ENCODE measurements at regions not wholly inside any gene's neighbourhood (a gene's known extent, or its start where the extent isn't known, plus 50 kb on each side); places are given as distances from the start of the nearest gene placed in this dataset.

- TF ChIP-seq POLR2A (IDR thresholded peaks at IDR 0.05) = no peak
- no peak for TF ChIP-seq CTCF (IDR thresholded peaks at IDR 0.05)
- no peaks in the 10 kb centered on the region for H3K36me3 ChIP-seq (ENCODE audit: low read depth, missing control alignments)
- intact Hi-C loops (cut with DNase I; ENCODE audit: low total_unique reads) = no loop called here
- no peaks in the 10 kb centered on the region for H3K9me3 ChIP-seq
- H3K27ac ChIP-seq = no peak overlapping the region
- H3K4me1 ChIP-seq = no peaks in the 10 kb centered on the region
- DNase-seq = no peak
- WGBS, 2 donors = 91 to 94% methylated on average over 3 of the region's 3 CpGs
- H3K27me3 ChIP-seq = no peaks in the 10 kb centered on the region
- H3K4me3 ChIP-seq = no peak overlapping the region
Measured at GRCh38 chr12:41819948-41820347, 324.7 kb downstream of the GXYLT1 start.

GRCh38 chr12:41804026-41804425 is 340.6 kb downstream of the GXYLT1 start:
- Histone ChIP-seq H3K4me3 (no peak overlapping the region), H3K9me3 (no peaks in the 10 kb centered on the region), H3K36me3 (ENCODE audit: low read depth, missing control alignments) (no peaks in the 10 kb centered on the region), H3K27ac (no peak overlapping the region), H3K27me3 (no peaks in the 10 kb centered on the region), H3K4me1 (peaks cover 6% of the 10 kb centered on the region)
- no peak for TF ChIP-seq POLR2A (IDR thresholded peaks at IDR 0.05)
- TF ChIP-seq CTCF (IDR thresholded peaks at IDR 0.05) = no peak
- DNase-seq = no peak
- intact Hi-C loops (cut with DNase I; ENCODE audit: low total_unique reads) = no loop called here
- 74 to 81% methylated on average over 2 of the region's 2 CpGs for WGBS, 2 donors

GRCh38 chr12:41802803-41803202 is 341.9 kb downstream of the GXYLT1 start:
- no peaks in the 10 kb centered on the region for H3K36me3 ChIP-seq (ENCODE audit: low read depth, missing control alignments)
- no peak overlapping the region for H3K4me3 ChIP-seq
- no peaks in the 10 kb centered on the region for H3K9me3 ChIP-seq
- no peak overlapping the region for H3K27ac ChIP-seq
- WGBS, 2 donors = 37 to 38% methylated on average over 2 of the region's 2 CpGs
- H3K4me1 ChIP-seq = peaks cover 6% of the 10 kb centered on the region
- H3K27me3 ChIP-seq = no peaks in the 10 kb centered on the region
- intact Hi-C loops (cut with DNase I; ENCODE audit: low total_unique reads) = no loop called here
- no peak for TF ChIP-seq POLR2A (IDR thresholded peaks at IDR 0.05)
- DNase-seq = no peak

DNA sequence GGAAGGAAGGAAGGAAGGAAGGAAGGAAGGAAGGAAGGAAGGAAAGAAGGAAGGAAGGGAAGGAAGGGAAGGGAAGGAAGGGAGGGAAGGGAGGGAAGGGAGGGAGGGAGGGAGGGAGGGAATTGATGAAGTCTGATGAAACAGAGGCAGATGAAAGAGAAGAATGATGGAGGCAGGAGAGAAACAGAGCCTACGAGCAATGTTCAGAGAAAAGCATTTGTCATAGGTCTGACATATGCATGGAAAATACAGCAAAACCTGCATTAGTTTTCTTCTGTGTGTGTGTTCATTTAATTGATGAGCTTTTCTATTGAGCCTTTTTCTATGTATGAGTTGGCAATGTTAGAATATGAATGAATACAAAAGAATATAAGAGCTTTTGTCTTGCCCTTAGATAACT is 343.4 kb downstream of the GXYLT1 start:
- no peaks in the 10 kb centered on the region for H3K36me3 ChIP-seq (ENCODE audit: low read depth, missing control alignments)
- no peak overlapping the region for H3K27ac ChIP-seq
- no peaks in the 10 kb centered on the region for H3K27me3 ChIP-seq
- H3K4me3 ChIP-seq = no peak overlapping the region
- WGBS, 2 donors = 80 to 88% methylated on average over 1 of the region's 1 CpG
- no peak for TF ChIP-seq POLR2A (IDR thresholded peaks at IDR 0.05)
- H3K4me1 ChIP-seq = peaks cover 6% of the 10 kb centered on the region
- intact Hi-C loops (cut with DNase I; ENCODE audit: low total_unique reads) = no loop called here
- H3K9me3 ChIP-seq = no peaks in the 10 kb centered on the region
- no peak for DNase-seq

DNA sequence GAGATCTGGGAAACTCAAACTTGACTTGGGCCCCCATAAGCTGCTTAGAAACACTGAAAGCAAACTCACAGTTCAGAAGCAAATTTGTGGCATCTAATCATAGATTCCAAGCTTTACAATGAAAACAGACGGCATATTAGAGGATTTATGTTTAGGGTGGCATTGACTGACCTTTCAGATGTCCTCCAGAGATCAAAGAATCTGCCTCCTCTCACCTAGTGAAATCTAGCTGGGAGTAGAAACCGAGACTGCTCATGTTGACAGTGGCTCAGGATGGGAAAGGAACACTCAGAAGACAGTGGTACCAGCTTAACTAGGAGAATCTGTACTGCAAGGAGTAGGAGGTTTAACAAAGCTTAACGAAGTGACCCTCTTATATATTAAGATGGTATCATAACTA is 345.0 kb downstream of the GXYLT1 start:
- no peak overlapping the region for H3K4me3 ChIP-seq

More for the DNA sequence above, 345.0 kb downstream of the GXYLT1 start:
- no peak for TF ChIP-seq CTCF (IDR thresholded peaks at IDR 0.05)
- TF ChIP-seq POLR2A (IDR thresholded peaks at IDR 0.05) = no peak
- Histone ChIP-seq H3K9me3 (no peaks in the 10 kb centered on the region), H3K27me3 (no peaks in the 10 kb centered on the region), H3K27ac (no peak overlapping the region), H3K36me3 (ENCODE audit: low read depth, missing control alignments) (no peaks in the 10 kb centered on the region), H3K4me1 (peaks cover 6% of the 10 kb centered on the region)
- no peak for DNase-seq
- 74 to 94% methylated on average over 3 of the region's 3 CpGs for WGBS, 2 donors
- intact Hi-C loops (cut with DNase I; ENCODE audit: low total_unique reads) = no loop called here
